ENCODE measurements at regions not wholly inside any gene's neighbourhood (a gene's known extent, or its start where the extent isn't known, plus 50 kb on each side); places are given as distances from the start of the nearest gene placed in this dataset.

DNA sequence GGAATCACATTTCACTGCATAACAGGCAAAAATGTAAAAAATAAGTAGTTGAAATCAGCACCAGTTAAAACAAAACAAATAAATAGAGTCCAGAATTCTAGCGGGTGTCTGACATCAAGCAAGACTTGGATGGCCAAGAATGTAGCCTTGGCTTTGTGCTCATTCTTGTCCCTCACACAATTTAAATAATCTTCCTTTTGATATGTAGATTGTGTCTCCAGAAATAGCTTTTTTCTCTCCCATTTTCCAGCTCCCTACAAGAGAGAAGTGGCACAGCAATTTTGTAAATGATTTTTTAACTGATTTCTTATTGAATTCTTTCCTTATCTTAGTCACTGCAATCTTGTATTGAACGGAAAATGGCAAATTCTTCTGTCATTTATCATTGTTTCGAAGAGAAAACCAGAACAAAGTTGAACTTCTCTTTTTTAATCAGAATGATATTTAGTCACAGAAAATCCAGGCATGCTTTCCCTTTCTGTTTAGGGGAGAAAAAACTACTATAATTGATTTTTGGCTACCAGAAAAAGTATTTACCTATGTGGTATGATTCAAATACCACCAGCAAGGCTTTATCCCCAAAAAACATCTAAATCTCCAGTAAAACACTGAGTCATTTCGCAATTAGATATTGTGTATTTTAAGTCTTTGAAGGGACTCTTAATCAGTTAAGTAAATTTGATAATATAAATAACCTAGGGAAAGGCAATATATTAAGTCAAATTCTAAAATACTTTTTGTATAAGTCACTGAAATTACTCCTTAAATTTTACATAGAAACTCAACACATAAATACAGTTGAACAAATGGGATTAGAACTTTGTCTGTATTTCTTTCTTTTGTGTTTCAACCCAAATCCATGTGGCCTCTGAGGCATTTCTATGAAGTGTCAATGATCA lies 481.7 kb downstream of the GBE1 start:
- no peak for DNase-seq

DNA sequence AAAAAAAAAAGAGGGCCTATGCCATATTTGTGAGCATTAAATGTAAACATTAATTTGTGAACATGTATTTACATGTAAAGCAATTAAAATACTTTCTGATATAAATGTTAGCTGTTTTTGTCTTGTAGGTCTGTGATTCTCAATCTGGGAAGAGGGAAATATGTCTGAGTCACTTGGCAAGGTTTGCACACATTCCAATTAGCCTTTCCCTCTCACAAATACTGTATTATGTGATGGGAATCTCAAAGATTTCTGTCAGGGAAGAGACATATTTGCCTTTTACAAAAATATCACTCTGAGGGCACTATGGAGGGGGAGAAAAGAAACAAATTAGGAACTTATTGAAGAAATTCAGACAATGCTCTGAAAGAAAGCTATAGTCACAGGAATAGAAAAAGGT lies 483.6 kb downstream of the GBE1 start:
- no peak for DNase-seq

DNA sequence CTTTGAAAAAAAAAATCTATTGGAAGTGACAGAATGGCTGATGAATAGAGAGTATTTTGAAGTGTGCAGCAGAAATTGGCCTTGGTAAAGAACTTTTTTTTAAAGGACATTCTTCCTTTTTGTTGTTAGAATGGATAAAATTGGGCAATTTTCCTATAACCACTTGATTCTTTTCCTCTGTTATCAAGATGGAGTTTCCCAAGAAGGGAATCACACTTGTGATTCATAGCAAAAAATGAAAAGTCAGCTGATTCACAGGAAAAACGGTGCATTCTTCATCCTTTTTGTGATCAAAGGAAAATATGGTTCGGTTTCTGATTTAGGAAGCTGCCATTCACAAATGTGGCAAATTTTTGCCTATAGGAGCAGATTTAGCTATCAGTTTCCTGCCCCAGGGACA lies 486.8 kb downstream of the GBE1 start:
- no peak for DNase-seq

DNA sequence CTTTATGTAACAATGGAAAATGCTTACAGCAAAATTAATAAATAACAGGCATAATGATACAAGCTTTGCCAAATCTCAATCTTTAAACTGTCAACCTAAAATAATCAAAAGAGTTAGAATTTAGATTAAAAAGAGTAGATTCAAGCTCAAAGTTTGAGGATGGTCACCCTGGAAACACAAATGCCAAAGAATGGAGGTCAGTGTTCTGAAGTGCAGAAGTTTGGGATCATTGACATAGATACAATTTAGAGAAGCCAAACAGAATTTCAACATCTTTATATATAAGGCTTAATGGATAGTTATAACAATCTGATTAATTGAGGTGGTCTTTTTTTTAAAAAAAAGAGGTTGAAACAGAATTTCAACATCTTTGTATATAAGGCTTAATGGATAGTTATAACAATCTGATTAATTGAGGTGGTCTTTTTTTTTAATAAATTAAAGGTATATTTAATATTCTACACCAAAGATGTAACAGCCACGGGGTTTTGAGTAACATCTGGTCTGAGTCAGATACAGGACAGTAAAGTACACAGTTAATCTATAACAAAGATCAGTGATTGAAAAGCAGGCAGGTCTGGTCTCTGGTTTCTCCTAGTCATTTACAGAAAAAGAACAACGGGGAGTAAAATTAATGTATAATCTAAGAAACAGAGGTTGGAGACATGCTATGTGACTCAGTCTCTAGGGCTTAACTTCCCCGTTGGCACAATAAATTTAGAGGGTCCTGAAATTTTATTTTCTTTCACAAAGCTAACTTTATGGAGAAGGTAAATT lies 490.7 kb downstream of the GBE1 start:
- no peak for DNase-seq

DNA sequence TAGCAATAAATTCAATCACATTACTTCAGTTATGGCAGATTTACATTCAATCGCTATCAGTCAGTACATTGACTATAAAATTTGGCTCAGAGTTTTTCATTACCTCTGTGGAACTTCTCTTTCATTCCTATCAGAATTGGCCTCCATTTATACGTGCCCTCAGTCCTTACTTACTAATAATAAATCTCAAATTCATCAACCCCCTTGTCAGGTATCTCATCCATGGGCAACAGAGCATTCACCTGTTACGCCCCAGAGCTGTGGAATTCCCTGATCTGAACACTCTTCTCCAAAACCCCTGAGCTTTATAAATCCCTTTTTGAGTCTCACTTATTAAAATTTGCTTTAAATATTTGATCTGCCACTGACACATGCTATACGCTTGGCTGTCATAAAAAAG lies 492.9 kb downstream of the GBE1 start:
- no peak for DNase-seq

DNA sequence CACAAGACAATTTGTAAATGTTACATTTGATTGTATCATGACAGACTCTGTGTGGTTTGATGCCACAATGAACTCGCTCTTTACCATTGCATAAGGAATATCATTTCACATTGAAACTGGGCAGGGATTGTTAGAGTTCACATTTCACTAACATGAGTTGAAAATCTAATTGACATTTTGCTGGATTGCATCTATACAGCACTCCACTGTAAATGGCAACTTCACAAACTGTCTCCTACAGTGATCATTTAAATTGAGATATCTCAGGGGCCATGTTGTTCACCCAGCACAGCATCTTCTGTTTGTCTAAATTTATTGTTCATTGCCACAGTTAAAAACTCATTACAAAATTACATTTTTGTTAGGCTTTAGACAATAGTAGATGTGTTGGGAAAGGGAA lies 499.4 kb downstream of the GBE1 start:
- DNase-seq: no peak

DNA sequence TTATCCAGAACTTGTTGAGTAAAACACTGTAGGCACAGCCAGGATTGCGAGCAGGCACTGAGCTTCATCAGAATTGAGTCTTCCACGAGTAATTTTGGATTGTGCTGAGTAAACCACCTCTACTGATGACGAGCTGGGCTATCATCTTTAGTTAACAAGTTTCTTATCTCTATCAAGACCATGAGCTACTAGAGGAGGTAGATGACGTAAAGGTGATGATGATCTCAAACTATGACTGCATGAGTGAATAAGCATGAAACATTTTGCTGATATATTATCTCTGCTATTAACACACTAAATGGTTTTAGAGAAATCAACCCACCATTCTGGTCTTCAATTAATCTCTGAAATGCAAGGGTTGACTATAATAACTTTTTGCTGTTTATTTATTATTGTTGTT lies 506.0 kb downstream of the GBE1 start:
- DNase-seq: no peak

DNA sequence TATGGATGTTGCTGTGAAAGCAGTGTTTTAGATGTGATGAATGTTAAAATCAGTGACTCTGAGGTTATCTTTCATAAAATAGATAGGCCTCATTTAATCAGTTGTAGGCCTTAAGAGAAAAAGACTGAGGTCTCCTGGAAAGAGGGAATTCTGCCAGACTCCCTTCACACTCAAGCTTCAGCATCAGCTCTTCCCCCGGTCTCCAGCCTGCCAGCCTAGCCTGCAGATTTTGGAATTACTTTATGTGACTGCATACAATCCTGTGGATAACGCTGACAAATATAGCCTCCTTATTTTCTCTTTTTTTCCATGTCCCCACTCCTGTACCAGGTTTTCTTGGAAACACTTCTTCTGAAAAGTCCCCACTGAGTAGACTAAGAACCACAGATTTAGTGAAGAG lies 510.3 kb downstream of the GBE1 start:
- DNase-seq: no peak

DNA sequence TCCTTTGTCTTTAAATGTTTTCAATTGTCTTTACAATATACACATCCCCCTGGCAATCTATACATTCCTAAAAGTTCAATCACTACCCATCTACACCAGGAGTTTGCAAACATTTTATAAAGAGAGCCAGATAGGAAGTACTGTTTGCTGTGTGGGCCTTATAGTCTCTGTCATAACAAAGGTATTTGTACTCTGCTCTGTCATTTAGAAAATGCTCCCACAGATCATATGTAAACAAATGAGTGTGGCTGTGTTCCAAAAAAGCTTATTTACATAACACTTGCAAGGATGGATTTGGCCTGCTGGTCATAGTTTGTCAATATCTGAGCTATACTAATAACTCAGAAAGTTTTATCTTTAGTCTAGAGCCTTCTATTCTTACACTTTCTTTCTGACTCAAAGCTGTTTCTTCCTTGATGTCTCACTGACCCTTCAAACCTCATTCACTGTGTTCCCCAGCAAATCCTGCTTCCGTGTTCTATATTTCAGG lies 511.9 kb downstream of the GBE1 start:
- DNase-seq: no peak

DNA sequence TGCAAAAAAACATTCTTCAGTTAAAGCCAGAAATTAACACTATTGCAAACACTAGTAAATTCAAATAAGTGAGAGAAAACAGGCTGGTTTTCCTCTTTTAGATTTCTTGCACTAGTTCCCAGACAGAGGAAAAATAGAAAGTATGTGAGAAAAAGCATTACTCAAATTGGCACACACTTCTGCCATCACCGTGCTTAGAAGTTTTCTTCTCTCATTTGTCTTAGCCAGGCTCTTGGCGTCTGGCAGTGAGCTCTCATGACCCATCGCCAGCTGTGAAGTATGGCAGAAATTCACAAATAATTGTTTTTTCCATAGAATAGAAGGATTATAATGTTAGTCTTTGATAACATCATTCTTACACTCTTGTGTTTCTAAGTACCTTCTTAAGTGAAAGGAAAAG lies 515.9 kb downstream of the GBE1 start:
- DNase-seq: no peak

DNA sequence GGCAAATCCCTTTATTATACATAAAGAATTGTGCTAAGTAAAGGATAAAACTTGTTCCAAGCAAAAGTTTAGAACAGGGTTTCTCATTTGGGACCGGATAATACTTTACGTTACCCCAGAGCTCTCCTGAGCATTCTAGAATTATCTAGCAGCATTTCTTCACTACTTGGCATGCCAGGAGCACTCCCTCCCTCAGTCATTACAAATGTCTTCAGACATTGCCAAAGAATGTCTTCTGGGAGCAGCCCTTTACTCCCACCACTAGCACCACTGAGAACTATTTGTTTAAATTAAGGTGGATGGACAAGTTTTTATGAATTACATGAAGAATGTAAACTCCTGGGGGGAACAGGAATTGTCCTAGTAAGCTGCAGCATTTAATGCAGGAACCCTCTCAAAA lies 516.4 kb downstream of the GBE1 start:
- DNase-seq: no peak

DNA sequence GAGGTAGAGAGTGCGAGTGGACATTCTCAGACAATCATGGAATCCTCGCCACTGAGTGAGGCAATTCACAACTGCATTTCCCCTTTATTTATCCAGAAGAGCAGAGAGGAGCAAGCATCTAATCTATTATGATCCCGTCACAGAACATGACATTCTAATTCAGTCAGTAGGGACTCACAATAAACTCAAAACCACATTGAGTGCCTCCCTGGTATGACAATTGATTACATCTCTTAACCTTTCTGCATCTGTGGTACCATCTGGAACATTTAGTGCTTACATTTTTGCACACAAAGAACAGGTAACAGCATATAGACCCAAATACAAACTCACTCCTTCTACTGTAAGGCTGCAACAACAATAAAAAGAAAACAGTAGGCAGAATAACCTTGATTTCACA lies 517.2 kb downstream of the GBE1 start:
- no peak for DNase-seq

DNA sequence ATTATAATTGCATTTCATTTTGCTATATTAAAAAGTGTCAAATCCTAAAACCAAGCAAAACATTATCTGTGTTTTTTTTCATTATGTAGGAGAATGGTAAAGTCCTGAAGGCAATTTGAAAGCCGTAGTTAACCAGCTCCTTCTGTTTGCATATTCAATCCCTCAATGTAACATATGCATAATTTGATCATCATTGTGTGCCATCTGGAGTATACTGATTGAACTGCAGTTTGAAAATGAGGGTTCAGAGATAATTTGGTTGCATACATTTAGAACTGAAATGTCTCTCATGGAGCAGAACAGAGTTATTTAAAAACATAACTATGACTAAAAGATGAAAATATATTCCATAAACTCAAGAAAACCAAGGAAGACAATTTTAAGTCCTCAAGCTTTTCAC lies 518.6 kb downstream of the GBE1 start:
- no peak for DNase-seq

DNA sequence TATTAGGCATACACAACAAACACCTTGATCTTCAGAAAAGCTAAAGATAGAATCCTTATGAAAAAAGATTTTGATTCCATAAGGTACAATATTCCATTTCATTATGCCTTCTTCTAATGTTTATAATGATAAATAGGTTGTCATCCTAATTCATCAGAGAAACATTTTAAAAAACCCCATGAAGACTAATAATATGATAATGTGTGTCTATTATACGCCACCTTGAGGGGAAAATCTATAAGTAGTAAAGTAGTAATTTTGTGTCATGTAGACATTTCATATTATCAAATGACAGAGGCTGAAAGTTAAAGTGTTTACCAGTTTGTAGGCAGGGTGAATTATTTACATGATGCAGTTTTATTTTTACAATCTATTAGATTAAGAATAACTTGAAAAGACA lies 524.3 kb downstream of the GBE1 start:
- no peak for DNase-seq

DNA sequence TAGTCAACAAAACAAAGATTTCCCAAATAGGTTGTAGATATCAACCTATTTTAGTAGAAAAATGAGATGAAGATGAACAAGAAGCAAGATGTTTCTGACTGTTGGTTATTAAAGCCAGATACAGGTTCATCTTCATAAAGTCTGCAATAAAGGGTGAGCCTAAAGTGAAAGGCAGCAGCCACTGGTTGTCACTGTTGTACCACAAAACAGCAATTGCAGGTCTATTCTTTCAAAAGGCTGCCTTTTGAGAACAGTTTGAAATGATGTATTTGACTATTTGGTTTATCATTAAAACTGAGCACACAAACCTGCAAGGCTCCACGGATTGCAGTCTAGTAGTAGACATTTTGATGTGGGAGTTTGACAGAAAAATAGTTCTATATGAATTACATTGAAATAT lies 543.4 kb downstream of the GBE1 start:
- DNase-seq: peak; percentile 10

DNA sequence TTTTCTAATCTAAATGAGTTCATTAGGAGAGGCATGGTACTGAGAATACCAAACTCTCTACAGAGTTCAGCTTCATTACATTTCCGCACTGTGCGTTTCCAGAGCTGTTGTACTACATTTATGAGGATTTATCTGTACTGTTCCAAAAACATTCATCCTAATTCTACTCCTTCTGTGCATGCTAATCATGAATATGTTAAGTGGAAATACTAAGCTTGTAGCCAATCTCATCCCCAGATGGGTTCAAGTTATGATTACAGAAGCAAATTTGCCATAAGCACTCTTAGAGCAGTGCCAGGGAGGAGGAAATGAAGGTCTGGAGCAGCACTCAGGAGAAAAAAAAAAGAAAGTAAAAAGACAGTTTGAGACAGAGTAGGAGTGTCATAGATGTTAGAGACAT lies 544.3 kb downstream of the GBE1 start:
- no peak for DNase-seq

DNA sequence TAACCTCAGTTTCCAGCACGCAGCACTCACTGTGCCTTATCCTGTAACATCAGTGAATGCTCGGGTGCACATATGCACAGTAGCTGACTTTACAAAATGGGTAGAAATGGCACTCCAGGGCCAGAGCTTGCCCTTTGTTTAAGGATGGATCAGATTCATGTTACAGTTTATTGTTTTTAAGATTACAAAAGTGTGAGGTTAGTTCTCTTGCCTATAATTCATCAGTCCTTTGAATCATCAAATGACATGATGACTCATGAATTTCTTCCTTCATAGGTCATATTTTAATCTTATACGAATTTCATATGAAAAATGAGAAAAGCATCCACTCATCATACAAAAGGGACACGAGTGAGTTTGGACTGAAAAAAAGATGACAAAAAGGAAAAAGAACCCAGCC lies 545.3 kb downstream of the GBE1 start:
- DNase-seq: no peak

DNA sequence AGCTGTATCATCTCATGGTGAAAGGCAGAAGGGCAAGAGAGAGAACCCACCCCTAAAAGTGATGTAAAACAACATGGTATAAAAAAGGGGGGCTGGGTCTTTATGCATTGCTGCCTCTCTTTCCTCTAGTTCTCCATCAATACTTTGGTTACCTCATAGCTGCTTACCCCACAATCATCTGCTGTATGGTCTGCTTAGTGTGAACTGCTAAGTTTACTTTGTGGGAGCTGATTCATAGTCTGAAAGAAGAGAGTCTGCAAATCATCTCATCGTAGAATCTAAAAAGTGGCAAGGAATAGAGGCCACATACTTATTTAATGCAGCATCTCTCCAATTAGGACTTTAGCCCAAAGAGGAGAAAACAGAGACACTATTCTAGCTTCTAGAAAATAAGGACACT lies 546.8 kb downstream of the GBE1 start:
- DNase-seq: no peak

DNA sequence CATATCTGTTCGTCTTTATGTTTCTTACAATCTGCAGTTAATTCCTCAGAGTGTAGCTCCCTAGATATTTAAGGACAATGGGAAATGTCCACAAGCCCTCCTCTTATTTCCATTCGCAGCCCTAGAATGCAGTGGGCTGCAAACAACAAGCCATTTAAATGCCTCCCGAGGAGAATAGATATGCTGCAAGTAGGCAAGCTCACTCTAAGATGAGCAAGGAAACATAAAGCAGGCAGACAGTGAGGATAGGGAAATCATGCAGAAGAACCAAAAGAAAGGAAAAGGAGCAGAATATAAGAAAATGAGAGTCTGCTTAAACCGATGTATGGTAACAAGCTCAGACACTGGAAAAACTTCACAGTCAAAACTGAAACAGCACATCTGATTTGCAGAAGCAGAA lies 561.9 kb downstream of the GBE1 start:
- peak; percentile 2 for DNase-seq

DNA sequence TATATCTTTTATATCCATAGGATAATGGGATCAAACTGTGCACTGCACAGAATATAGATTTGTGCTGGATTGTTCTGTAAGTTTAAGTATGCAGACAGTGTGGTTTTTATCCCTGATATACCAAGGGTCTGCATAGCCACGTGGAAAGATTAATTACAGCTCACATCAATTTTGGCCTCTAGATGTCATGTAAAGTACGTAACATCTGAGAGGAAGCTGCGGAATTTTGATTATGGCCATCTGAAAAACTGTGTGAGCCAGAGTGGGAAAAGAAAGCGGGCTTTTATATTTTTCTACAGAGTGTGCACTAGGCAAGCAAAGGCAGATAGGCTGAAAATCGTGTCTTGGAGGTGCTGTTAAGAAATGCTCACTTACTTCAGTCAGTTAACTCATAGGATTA lies 562.7 kb downstream of the GBE1 start:
- no peak for DNase-seq

DNA sequence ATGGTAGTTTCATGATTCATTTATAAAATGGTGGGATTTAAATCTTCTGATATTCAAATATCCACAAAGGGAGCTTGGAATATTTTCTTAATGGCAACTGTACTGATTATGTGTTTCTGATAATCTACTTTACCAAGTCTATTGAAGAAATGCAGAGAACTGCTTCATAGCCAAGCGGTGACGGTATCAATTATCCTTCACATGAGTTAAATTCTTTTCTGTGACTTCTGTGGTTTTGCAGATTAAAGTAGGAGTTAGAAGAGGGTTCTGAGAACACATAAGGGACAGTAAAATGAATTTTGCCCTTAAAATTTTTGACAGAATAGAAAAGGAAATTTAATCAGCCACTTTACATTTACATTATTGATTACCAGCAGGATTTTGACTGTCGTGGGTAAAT lies 563.2 kb downstream of the GBE1 start:
- no peak for DNase-seq

DNA sequence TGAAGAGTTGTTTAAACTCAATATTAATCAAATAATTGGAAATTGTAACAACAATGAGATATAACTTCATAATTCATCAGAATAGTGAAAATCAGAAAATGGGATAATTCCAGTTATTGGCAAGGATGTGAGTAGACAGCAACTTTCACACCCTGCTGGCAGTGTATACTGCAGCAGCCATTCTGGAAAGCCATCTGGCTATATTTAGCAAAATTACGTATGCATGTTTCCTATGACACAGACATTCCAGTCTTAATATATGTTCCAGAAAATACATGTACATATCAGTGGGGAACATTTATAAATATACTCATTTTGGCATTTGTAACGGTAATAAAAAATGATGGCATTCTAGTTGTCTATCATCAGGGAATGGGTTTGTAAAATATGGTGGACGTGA lies 564.1 kb downstream of the GBE1 start:
- DNase-seq: no peak

DNA sequence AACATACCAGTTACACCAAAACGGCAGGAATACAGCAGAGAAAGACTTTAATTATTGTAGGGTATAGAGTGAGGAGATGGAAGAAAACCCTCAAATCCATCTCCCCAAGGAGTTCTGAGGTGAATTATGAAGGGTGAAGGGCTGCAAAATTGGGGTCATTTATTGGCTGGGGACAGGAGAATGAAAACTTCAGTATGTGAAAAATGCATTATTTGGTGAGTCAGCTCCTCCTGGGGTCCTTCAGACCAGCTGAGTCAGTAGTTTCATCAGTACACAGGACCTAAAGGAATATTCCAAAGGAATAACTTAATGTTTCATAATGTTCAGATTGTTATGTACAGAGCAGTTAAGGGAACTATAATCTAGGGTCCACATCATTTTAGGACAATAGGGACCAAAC lies 566.0 kb downstream of the GBE1 start:
- no peak for DNase-seq

DNA sequence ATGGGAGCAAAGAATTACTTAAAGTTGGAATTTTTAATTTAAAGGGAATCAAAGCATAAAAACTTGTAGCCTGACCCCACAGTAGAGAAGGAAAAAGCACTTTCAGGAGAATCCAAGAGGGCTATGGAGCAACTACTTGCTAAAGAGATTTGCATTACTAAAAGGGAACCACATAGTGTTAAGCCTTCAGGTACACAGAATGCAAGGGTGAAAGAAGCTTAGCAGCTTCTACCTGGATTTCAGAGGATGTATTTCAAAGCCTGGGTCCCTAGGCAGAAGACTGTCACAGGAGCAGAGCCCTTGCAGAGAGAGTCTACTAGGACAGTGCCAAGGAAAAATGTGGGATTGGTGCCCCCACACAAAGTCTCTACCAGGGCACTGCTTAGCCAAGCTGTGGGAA lies 575.0 kb downstream of the GBE1 start:
- no peak for DNase-seq
